WTC11 (cell line): ENCODE measurements at regions not wholly inside any gene's neighbourhood (a gene's known extent, or its start where the extent isn't known, plus 50 kb on each side); places are given as distances from the start of the nearest gene placed in this dataset.

ENCODE experiments used
- ATAC-seq: fragments of 200-7000 bp; cut with Tn5 transposase; 2 replicates; pipeline ENCODE4 v1.10.0; 2021; ENCODE audit warnings: mild to moderate bottlenecking, moderate library complexity
- CTCF ChIA-PET: fragments of 300-600 bp; sonication (Branson Sonifier 250); formaldehyde crosslinking; loops from one replicate; lab custom pipeline; 2021; ENCODE audit warnings: antibody characterized with exemption; lab: Charles Lee
- POLR2A ChIA-PET: fragments of 350-600 bp; sonication (Branson Sonifier 250); formaldehyde crosslinking; loops from one replicate; lab custom pipeline; 2021; ENCODE audit warnings: antibody characterized with exemption; lab: Charles Lee
- DNase-seq: peaks from one replicate; pipeline ENCODE4 v3.0.0; 2021; ENCODE audit warnings: low spot score
- H3K27ac Mint-ChIP-seq: 2 replicates; pipeline ENCODE4 v1.8.0; 2021; ENCODE audit warnings: mixed read lengths
- H3K27me3 Mint-ChIP-seq: 2 replicates; pipeline ENCODE4 v1.8.0; 2021; ENCODE audit warnings: low read depth, mild to moderate bottlenecking, moderate library complexity, mixed read lengths
- H3K36me3 Mint-ChIP-seq: 2 replicates; pipeline ENCODE4 v1.8.0; 2021; ENCODE audit warnings: mixed read lengths
- H3K4me1 Mint-ChIP-seq: 2 replicates; pipeline ENCODE4 v1.8.0; 2022; ENCODE audit warnings: mixed read lengths
- H3K4me3 Mint-ChIP-seq: 2 replicates; pipeline ENCODE4 v1.8.0; 2021; ENCODE audit warnings: mild to moderate bottlenecking, moderate library complexity, mixed read lengths
- H3K9me3 Mint-ChIP-seq: 2 replicates; pipeline ENCODE4 v1.8.0; 2021; ENCODE audit warnings: mixed read lengths
- ATF1 ChIP-seq: sonication (generic); formaldehyde crosslinking; IDR thresholded peaks from 2 replicates; pipeline ENCODE4 v1.8.1; 2023; ENCODE audit warnings: mild to moderate bottlenecking, moderate library complexity, missing genetic modification reagents
- CREM ChIP-seq: sonication (generic); formaldehyde crosslinking; IDR thresholded peaks from 2 replicates; pipeline ENCODE4 v1.8.1; 2022; ENCODE audit warnings: mild to moderate bottlenecking, missing genetic modification reagents, moderate library complexity
- E2F1 ChIP-seq: sonication (generic); formaldehyde crosslinking; IDR thresholded peaks from 2 replicates; pipeline ENCODE4 v1.8.0; 2022; ENCODE audit warnings: mild to moderate bottlenecking, missing genetic modification reagents
- ESRRA ChIP-seq: sonication (generic); formaldehyde crosslinking; IDR thresholded peaks from 2 replicates; pipeline ENCODE4 v1.8.1; 2022; ENCODE audit warnings: mild to moderate bottlenecking, missing genetic modification reagents, borderline replicate concordance
- FOXK1 ChIP-seq: sonication (generic); formaldehyde crosslinking; IDR thresholded peaks from 2 replicates; pipeline ENCODE4 v1.8.0; 2022; ENCODE audit warnings: mild to moderate bottlenecking, moderate library complexity, missing genetic modification reagents
- FOXP1 ChIP-seq: sonication (generic); formaldehyde crosslinking; IDR thresholded peaks from 2 replicates; pipeline ENCODE4 v1.8.0; 2022; ENCODE audit warnings: missing genetic modification reagents, mild to moderate bottlenecking, moderate library complexity, borderline replicate concordance
- GRHL2 ChIP-seq: fragments of 250-450 bp; sonication (Bioruptor Pico); IDR thresholded peaks from 2 replicates; pipeline ENCODE4 v1.8.0; 2022; ENCODE audit warnings: mild to moderate bottlenecking, moderate library complexity; ENCODE audit not compliant: insufficient replicate concordance, severe bottlenecking
- IRF2 ChIP-seq: sonication (generic); formaldehyde crosslinking; IDR thresholded peaks from 2 replicates; pipeline ENCODE4 v1.8.0; 2022; ENCODE audit warnings: low read depth, missing genetic modification reagents, borderline replicate concordance
- JUN ChIP-seq: sonication (generic); formaldehyde crosslinking; IDR thresholded peaks from 2 replicates; pipeline ENCODE4 v1.8.0; 2023; ENCODE audit warnings: mild to moderate bottlenecking, missing genetic modification reagents
- NFE2L1 ChIP-seq: sonication (generic); formaldehyde crosslinking; IDR thresholded peaks from 2 replicates; pipeline ENCODE4 v1.8.1; 2023; ENCODE audit warnings: missing genetic modification reagents
- SMAD4 ChIP-seq: sonication (generic); formaldehyde crosslinking; IDR thresholded peaks from 2 replicates; pipeline ENCODE4 v1.8.0; 2022; ENCODE audit warnings: mild to moderate bottlenecking, missing genetic modification reagents
- SOX15 ChIP-seq: fragments of 250-450 bp; sonication (Bioruptor Pico); IDR thresholded peaks from 2 replicates; pipeline ENCODE4 v1.9.0; 2021; ENCODE audit warnings: mild to moderate bottlenecking
- SP1 ChIP-seq: sonication (generic); formaldehyde crosslinking; conservative IDR thresholded peaks from 2 replicates; pipeline ENCODE4 v1.8.1; 2022; ENCODE audit warnings: missing genetic modification reagents
- TEAD1 ChIP-seq: sonication (generic); formaldehyde crosslinking; IDR thresholded peaks from 2 replicates; pipeline ENCODE4 v1.8.0; 2022; ENCODE audit warnings: mild to moderate bottlenecking, missing genetic modification reagents
- ZMAT4 ChIP-seq: fragments of 250-450 bp; sonication (Bioruptor Pico); IDR thresholded peaks from 2 replicates; pipeline ENCODE4 v1.9.0; 2021; ENCODE audit warnings: mild to moderate bottlenecking
- ZNF138 ChIP-seq: sonication (generic); formaldehyde crosslinking; conservative IDR thresholded peaks from 2 replicates; pipeline ENCODE4 v1.8.1; 2022; ENCODE audit warnings: mild to moderate bottlenecking, moderate library complexity, missing genetic modification reagents
- ZNF219 ChIP-seq: sonication (generic); formaldehyde crosslinking; IDR thresholded peaks from 2 replicates; pipeline ENCODE4 v1.8.0; 2023; ENCODE audit warnings: missing genetic modification reagents, mild to moderate bottlenecking, borderline replicate concordance
- ZNF232 ChIP-seq: sonication (generic); formaldehyde crosslinking; IDR thresholded peaks from 2 replicates; pipeline ENCODE4 v1.8.0; 2022; ENCODE audit warnings: mild to moderate bottlenecking, missing genetic modification reagents
- ZNF281 ChIP-seq: sonication (generic); formaldehyde crosslinking; IDR thresholded peaks from 2 replicates; pipeline ENCODE4 v1.8.0; 2023; ENCODE audit warnings: mild to moderate bottlenecking, missing genetic modification reagents
- ZNF317 ChIP-seq: sonication (generic); formaldehyde crosslinking; IDR thresholded peaks from 2 replicates; pipeline ENCODE4 v1.8.1; 2023; ENCODE audit warnings: low read depth, mild to moderate bottlenecking, moderate library complexity, missing genetic modification reagents, borderline replicate concordance
- ZNF416 ChIP-seq: fragments of 250-450 bp; sonication (Bioruptor Pico); IDR thresholded peaks from 2 replicates; pipeline ENCODE4 v1.9.0; 2021; ENCODE audit warnings: mild to moderate bottlenecking, inconsistent platforms
- ZNF423 ChIP-seq: fragments of 250-450 bp; sonication (Bioruptor Pico); IDR thresholded peaks from 2 replicates; pipeline ENCODE4 v2.1.2; 2022; ENCODE audit warnings: mild to moderate bottlenecking, moderate library complexity
- ZNF512 ChIP-seq: sonication (generic); formaldehyde crosslinking; IDR thresholded peaks from 2 replicates; pipeline ENCODE4 v1.8.1; 2022; ENCODE audit warnings: missing genetic modification reagents, borderline replicate concordance
- TF ChIP-seq, protein P1 (sequence below): fragments of 250-450 bp; sonication (Bioruptor Pico); IDR thresholded peaks from 2 replicates; pipeline ENCODE4 v1.8.0; 2021; ENCODE audit warnings: mild to moderate bottlenecking
- TF ChIP-seq, protein P2 (sequence below): sonication (generic); formaldehyde crosslinking; IDR thresholded peaks from 2 replicates; pipeline ENCODE4 v1.8.1; 2023; ENCODE audit warnings: mild to moderate bottlenecking, moderate library complexity, missing genetic modification reagents
- TF ChIP-seq, protein P3 (sequence below): sonication (generic); formaldehyde crosslinking; IDR thresholded peaks from 2 replicates; pipeline ENCODE4 v1.8.0; 2022; ENCODE audit warnings: missing genetic modification reagents

DNA sequence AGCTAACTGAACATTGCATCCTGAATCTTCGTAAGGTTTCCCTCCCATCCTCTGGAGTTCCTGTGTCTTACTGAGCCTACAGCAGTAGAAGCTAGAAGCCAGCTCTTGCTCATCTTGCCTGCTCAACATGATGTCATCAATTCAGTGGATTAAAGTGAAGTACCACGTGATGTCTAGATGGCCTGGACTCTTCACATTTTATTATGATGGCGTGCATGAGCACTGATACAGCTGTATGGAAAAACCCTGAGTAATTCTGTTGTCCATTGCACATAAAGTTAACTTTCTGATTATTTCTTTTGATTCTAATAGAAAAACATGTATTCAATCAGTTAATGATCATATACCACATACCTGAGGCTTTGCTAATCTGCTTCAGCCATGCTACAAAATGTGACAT is 2387.7 kb upstream of the TENM3 start (continued):
- TF ChIP-seq JUN (no peak), ZNF281 (CRISPR knock-in tag) (no peak), SOX15 (CRISPR knock-in tag) (no peak), ZNF232 (CRISPR knock-in tag) (no peak), SP1 (CRISPR knock-in tag) (no peak), TEAD1 (CRISPR knock-in tag) (no peak), NFE2L1 (CRISPR knock-in tag) (no peak)
- TF ChIP-seq, protein P1, sequence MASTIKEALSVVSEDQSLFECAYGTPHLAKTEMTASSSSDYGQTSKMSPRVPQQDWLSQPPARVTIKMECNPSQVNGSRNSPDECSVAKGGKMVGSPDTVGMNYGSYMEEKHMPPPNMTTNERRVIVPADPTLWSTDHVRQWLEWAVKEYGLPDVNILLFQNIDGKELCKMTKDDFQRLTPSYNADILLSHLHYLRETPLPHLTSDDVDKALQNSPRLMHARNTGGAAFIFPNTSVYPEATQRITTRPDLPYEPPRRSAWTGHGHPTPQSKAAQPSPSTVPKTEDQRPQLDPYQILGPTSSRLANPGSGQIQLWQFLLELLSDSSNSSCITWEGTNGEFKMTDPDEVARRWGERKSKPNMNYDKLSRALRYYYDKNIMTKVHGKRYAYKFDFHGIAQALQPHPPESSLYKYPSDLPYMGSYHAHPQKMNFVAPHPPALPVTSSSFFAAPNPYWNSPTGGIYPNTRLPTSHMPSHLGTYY (CRISPR knock-in tag), result no peak
- TF ChIP-seq, protein P2, sequence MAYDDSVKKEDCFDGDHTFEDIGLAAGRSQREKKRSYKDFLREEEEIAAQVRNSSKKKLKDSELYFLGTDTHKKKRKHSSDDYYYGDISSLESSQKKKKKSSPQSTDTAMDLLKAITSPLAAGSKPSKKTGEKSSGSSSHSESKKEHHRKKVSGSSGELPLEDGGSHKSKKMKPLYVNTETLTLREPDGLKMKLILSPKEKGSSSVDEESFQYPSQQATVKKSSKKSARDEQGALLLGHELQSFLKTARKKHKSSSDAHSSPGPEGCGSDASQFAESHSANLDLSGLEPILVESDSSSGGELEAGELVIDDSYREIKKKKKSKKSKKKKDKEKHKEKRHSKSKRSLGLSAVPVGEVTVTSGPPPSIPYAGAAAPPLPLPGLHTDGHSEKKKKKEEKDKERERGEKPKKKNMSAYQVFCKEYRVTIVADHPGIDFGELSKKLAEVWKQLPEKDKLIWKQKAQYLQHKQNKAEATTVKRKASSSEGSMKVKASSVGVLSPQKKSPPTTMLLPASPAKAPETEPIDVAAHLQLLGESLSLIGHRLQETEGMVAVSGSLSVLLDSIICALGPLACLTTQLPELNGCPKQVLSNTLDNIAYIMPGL (CRISPR knock-in tag), result no peak

GRCh38 chr4:179858221-179858620 is 2385.0 kb upstream of the TENM3 start:
- ChIA-PET CTCF (no interaction called here), POLR2A (no interaction called here)
- H3K36me3 Mint-ChIP-seq, result no peaks in the 10 kb centered on the region
- H3K4me1 Mint-ChIP-seq, result no peaks in the 10 kb centered on the region
- DNase-seq (no peak), ATAC-seq (no peak)
- H3K27me3 Mint-ChIP-seq, result no peaks in the 10 kb centered on the region
- no peak overlapping the region for H3K4me3 Mint-ChIP-seq
- no peak overlapping the region for H3K27ac Mint-ChIP-seq
- no peaks in the 10 kb centered on the region for H3K9me3 Mint-ChIP-seq
- no peak for TF ChIP-seq FOXP1 (CRISPR knock-in tag)
- TF ChIP-seq ZNF138 (CRISPR knock-in tag), result no peak
- no peak for TF ChIP-seq ZNF219
- TF ChIP-seq ZNF423 (CRISPR knock-in tag), result no peak
- TF ChIP-seq ZNF512 (CRISPR knock-in tag), result no peak
- no peak for TF ChIP-seq ESRRA (CRISPR knock-in tag)
- no peak for TF ChIP-seq ZNF416 (CRISPR knock-in tag)
- TF ChIP-seq ATF1 (CRISPR knock-in tag), result no peak
- no peak for TF ChIP-seq CREM
- TF ChIP-seq GRHL2 (CRISPR knock-in tag), result no peak
- TF ChIP-seq, protein P3, sequence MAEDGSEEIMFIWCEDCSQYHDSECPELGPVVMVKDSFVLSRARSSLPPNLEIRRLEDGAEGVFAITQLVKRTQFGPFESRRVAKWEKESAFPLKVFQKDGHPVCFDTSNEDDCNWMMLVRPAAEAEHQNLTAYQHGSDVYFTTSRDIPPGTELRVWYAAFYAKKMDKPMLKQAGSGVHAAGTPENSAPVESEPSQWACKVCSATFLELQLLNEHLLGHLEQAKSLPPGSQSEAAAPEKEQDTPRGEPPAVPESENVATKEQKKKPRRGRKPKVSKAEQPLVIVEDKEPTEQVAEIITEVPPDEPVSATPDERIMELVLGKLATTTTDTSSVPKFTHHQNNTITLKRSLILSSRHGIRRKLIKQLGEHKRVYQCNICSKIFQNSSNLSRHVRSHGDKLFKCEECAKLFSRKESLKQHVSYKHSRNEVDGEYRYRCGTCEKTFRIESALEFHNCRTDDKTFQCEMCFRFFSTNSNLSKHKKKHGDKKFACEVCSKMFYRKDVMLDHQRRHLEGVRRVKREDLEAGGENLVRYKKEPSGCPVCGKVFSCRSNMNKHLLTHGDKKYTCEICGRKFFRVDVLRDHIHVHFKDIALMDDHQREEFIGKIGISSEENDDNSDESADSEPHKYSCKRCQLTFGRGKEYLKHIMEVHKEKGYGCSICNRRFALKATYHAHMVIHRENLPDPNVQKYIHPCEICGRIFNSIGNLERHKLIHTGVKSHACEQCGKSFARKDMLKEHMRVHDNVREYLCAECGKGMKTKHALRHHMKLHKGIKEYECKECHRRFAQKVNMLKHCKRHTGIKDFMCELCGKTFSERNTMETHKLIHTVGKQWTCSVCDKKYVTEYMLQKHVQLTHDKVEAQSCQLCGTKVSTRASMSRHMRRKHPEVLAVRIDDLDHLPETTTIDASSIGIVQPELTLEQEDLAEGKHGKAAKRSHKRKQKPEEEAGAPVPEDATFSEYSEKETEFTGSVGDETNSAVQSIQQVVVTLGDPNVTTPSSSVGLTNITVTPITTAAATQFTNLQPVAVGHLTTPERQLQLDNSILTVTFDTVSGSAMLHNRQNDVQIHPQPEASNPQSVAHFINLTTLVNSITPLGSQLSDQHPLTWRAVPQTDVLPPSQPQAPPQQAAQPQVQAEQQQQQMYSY (CRISPR knock-in tag), result no peak
- TF ChIP-seq E2F1, result no peak
- no peak for TF ChIP-seq ZNF317 (CRISPR knock-in tag)
- TF ChIP-seq ZMAT4 (CRISPR knock-in tag), result no peak
- no peak for TF ChIP-seq FOXK1 (CRISPR knock-in tag)
- TF ChIP-seq IRF2 (CRISPR knock-in tag), result no peak
- no peak for TF ChIP-seq SMAD4 (CRISPR knock-in tag)
- no peak for TF ChIP-seq SP1 (CRISPR knock-in tag)
